ENCODE measurements at regions not wholly inside any gene's neighbourhood (a gene's known extent, or its start where the extent isn't known, plus 50 kb on each side); places are given as distances from the start of the nearest gene placed in this dataset.

- no peak for TF ChIP-seq CTCF (IDR thresholded peaks at IDR 0.05; ENCODE audit: low read length)
- no peak for TF ChIP-seq EZH2 (optimal IDR thresholded peaks at IDR 0.05; ENCODE audit: low read depth, low read length)
- TF ChIP-seq EZH2phosphoT487 (IDR thresholded peaks at IDR 0.05; ENCODE audit: low read length): no peak
These were observed 52.1 kb upstream of the P3H2 start for GRCh38 chr3:190172751-190173150.
